Breast epithelium (tissue), 4 donors: ENCODE measurements at regions not wholly inside any gene's neighbourhood (a gene's known extent, or its start where the extent isn't known, plus 50 kb on each side); places are given as distances from the start of the nearest gene placed in this dataset.

Source experiments
- DNase-seq, 2 donors: peaks; one replicate each; pipeline ENCODE4 v3.0.0-alpha.2; 2019; ENCODE audit warnings: low spot score in 2 of 2
- H3K27ac ChIP-seq, 2 donors: fragments of 200-600 bp; sonication (generic) in 1 of 2; one replicate each; pipeline ENCODE4 v1.5.1; 2016 to 2019; ENCODE audit warnings: mild to moderate bottlenecking in 1 of 2
- H3K27me3 ChIP-seq, 2 donors: fragments of 200-600 bp; sonication (generic) in 1 of 2; one replicate each; pipeline versions ENCODE4 v1.5.1 to v1.6.0; 2017 to 2019; ENCODE audit warnings: control low read depth in 1 of 2, mild to moderate bottlenecking in 1 of 2
- H3K36me3 ChIP-seq: fragments of 200-600 bp; one replicate; pipeline ENCODE4 v1.5.1; 2019
- H3K4me1 ChIP-seq, 2 donors: fragments of 200-600 bp; sonication (generic); one replicate each; pipeline ENCODE4 v1.5.1; 2016 to 2019; ENCODE audit warnings: control low read depth in 1 of 2
- H3K4me3 ChIP-seq, 3 donors: fragments of 200-600 bp; sonication (generic); 1 replicate in 2 of 3; 2 replicates in 1 of 3; pipeline ENCODE4 v1.5.1; 2016 to 2019; ENCODE audit warnings: mild to moderate bottlenecking in 3 of 3, moderate library complexity in 2 of 3
- H3K9me3 ChIP-seq, 2 donors: fragments of 200-600 bp; sonication (generic) in 1 of 2; one replicate each; pipeline ENCODE4 v1.5.1; 2016 to 2019; ENCODE audit warnings: control low read depth in 1 of 2
- POLR2A ChIP-seq: fragments of 450-650 bp; IDR thresholded peaks from one replicate; pipeline ENCODE4 v1.6.1; 2016; ENCODE audit warnings: antibody characterized with exemption, mild to moderate bottlenecking, moderate library complexity
- POLR2AphosphoS5 ChIP-seq, 3 donors: sonication (generic); formaldehyde crosslinking; IDR thresholded peaks; one replicate each; pipeline ENCODE4 v1.6.1; 2017; ENCODE audit warnings: antibody characterized with exemption in 3 of 3
- intact Hi-C: fragments of 100-400 bp; cut with DNase I; formaldehyde crosslinking; loops from one replicate; pipeline ENCODE4 v1.15.1; 2023; ENCODE audit warnings: low total_unique reads
- TF ChIP-seq, protein P1 (sequence below), 3 donors: fragments of 450-650 bp; IDR thresholded peaks; one replicate each; pipeline ENCODE4 v1.5.1; 2016 to 2017; ENCODE audit warnings: antibody characterized with exemption in 3 of 3, mild to moderate bottlenecking in 3 of 3, moderate library complexity in 3 of 3

DNA sequence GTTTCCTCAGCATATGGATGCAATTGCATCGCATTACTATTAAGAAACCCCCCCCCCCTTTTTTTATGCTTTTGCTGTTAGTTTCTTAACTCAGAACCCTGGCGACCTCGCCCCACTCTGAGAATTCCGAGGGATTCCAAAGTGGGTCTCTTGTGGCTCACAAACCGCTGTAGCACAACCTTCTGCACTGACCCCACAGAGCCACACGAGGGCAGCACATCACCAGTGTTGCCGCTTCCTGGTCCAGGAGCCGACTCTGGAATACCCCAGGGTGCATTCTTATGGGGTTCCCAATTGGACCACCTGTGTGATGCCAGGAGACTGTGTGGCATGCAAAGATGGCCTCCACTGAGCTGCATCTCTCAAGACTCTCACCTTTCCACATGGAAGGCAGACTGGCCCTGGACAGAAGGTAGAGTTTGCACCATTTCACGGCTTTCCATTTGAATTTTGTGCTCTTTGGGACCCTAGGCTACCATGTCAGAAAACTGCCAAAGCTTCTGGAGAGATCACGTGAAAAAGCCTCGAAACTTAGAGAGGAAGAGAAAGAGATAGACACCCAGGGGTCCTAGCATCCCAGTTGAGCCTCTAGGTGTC, 432.7 kb upstream of the ASIC2 start:
- TF ChIP-seq, protein P1, sequence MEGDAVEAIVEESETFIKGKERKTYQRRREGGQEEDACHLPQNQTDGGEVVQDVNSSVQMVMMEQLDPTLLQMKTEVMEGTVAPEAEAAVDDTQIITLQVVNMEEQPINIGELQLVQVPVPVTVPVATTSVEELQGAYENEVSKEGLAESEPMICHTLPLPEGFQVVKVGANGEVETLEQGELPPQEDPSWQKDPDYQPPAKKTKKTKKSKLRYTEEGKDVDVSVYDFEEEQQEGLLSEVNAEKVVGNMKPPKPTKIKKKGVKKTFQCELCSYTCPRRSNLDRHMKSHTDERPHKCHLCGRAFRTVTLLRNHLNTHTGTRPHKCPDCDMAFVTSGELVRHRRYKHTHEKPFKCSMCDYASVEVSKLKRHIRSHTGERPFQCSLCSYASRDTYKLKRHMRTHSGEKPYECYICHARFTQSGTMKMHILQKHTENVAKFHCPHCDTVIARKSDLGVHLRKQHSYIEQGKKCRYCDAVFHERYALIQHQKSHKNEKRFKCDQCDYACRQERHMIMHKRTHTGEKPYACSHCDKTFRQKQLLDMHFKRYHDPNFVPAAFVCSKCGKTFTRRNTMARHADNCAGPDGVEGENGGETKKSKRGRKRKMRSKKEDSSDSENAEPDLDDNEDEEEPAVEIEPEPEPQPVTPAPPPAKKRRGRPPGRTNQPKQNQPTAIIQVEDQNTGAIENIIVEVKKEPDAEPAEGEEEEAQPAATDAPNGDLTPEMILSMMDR (IDR thresholded peaks at IDR 0.05) = peak in 1 of 3 donors; percentile 39
- TF ChIP-seq POLR2AphosphoS5 (IDR thresholded peaks at IDR 0.05) = no peak
- DNase-seq = no peak
- H3K4me3 ChIP-seq = no peak overlapping the region
- intact Hi-C loops = no loop called here
- no peak overlapping the region for H3K27ac ChIP-seq
- H3K36me3 ChIP-seq = no peaks in the 10 kb centered on the region
- no peaks in the 10 kb centered on the region for H3K4me1 ChIP-seq
- peaks cover 0 to 6% of the 10 kb centered on the region in 2 donors for H3K9me3 ChIP-seq
- H3K27me3 ChIP-seq = peaks cover 0 to 25% of the 10 kb centered on the region in 2 donors

DNA sequence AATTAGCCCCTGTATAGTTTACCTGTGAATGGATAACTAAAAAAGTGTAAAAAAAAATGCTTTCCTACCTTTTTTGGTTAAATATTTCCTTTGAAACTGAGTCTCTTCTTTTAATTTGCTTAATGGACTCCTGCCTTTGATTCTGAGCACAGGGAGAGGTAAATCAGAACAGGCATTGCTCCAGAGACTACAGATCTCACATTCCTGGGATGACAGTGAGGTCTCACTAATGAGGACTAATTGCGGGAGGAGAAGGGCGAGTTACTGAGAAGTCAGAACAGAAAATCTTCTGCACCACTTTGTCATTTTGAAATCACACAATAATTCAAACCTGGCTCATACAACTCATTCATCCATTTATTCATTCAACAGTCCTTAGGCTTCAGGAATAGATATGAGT, 437.0 kb upstream of the ASIC2 start:
- no peaks in the 10 kb centered on the region for H3K4me1 ChIP-seq
- intact Hi-C loops = no loop called here
- peaks cover 0 to 40% of the 10 kb centered on the region in 2 donors for H3K27me3 ChIP-seq
- no peak overlapping the region for H3K27ac ChIP-seq
- DNase-seq = no peak
- no peak overlapping the region for H3K4me3 ChIP-seq
- TF ChIP-seq POLR2AphosphoS5 (IDR thresholded peaks at IDR 0.05) (no peak), POLR2A (no peak)
- H3K9me3 ChIP-seq = peaks cover 0 to 6% of the 10 kb centered on the region in 2 donors
- no peaks in the 10 kb centered on the region for H3K36me3 ChIP-seq

DNA sequence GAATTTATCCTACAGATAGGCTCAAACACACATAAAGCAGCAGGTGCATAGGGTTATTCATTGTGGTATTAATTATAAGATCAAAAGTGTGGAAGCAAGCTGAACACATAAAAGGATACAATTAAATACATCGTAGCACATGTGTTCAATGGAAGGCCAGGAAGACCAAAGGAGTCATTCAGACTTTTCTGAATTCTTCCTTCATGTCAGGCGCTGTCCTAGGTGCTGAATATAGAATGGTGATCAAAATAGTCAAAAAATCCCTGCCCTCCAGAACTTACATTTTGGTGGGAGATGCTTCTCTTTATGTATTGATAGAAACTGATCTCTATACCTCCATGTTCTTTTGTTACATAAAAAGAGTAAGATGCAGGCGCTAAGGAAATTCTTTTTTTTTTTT, 439.0 kb upstream of the ASIC2 start:
- no peak overlapping the region for H3K27ac ChIP-seq
- intact Hi-C loops = no loop called here
- H3K9me3 ChIP-seq = no peaks in the 10 kb centered on the region
- no peaks in the 10 kb centered on the region for H3K36me3 ChIP-seq
- H3K4me3 ChIP-seq = no peak overlapping the region
- TF ChIP-seq POLR2A (no peak), POLR2AphosphoS5 (IDR thresholded peaks at IDR 0.05) (no peak)
- TF ChIP-seq, protein P1 (IDR thresholded peaks at IDR 0.05) = no peak
- DNase-seq = no peak
- no peaks in the 10 kb centered on the region for H3K4me1 ChIP-seq
- H3K27me3 ChIP-seq = peaks cover 0 to 32% of the 10 kb centered on the region in 2 donors

DNA sequence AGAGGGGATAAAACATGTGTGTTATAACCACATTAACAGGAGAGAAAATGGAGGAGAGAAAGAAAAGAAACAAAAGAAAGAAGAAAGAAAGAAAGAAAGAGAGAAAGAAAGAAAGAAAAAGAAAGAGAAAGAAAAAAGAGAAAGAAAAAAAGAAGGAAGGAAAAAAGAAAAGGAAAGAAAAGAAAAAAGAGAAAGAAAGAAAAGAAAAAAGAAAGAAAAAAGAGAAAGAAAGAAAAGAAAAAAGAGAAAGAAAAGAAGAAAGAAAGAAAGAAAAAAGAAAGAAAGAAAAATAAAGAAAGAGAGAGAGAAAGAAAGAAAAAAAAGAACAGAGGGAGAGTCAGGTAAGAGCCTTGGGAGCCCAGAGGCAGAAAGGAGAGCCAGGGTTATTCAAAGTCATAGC, 446.6 kb upstream of the ASIC2 start:
- no peaks in the 10 kb centered on the region for H3K9me3 ChIP-seq
- H3K4me3 ChIP-seq = no peak overlapping the region
- H3K4me1 ChIP-seq = no peaks in the 10 kb centered on the region
- no peak for DNase-seq
- TF ChIP-seq, protein P1 (IDR thresholded peaks at IDR 0.05) = no peak
- TF ChIP-seq POLR2A (no peak), POLR2AphosphoS5 (IDR thresholded peaks at IDR 0.05) (no peak)
- intact Hi-C loops = no loop called here
- peaks cover 0 to 32% of the 10 kb centered on the region in 2 donors for H3K27me3 ChIP-seq
- H3K27ac ChIP-seq = no peak overlapping the region
- no peaks in the 10 kb centered on the region for H3K36me3 ChIP-seq

DNA sequence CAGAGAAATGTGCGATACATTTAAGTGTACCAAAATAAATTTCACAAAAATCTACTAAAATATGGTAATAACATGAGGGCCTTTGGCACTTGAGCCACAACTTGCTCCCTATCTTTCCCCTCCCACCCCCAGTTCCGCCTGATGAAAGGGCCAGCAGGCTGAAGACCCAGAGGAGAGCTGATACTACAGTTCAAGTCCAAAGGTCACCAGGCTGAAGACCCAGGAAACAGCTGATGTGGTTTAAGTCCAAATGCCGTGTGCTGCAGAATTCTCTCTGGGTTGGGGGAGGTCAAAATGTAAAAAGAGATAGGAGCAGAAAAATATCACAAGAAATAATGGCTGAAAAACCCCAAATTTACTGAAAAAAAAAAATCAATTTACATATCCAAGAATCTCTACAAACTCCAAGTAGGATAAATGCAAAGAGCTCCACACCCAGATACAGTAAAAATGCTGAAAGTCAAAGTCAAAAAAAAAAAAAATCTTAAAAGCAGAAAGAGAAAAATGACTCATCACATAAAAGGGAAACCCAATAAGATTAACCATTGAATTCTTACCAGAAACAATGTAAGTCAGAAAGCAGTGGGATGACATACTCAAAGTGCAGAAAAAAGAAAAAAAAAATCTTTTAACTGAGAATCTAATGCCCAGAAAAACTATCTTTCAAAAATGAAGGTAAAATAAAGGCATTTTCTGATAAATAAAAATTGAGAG, 452.1 kb upstream of the ASIC2 start:
- no peak overlapping the region for H3K4me3 ChIP-seq
- no peaks in the 10 kb centered on the region for H3K4me1 ChIP-seq
- H3K27ac ChIP-seq = no peak overlapping the region
- no peak for DNase-seq
- peaks cover 0 to 22% of the 10 kb centered on the region in 2 donors for H3K27me3 ChIP-seq
- H3K36me3 ChIP-seq = no peaks in the 10 kb centered on the region
- TF ChIP-seq, protein P1 (IDR thresholded peaks at IDR 0.05) = no peak
- TF ChIP-seq POLR2AphosphoS5 (IDR thresholded peaks at IDR 0.05) (no peak), POLR2A (no peak)
- no peaks in the 10 kb centered on the region for H3K9me3 ChIP-seq
- intact Hi-C loops = no loop called here
